B cell (primary cell): ENCODE measurements at regions not wholly inside any gene's neighbourhood (a gene's known extent, or its start where the extent isn't known, plus 50 kb on each side); places are given as distances from the start of the nearest gene placed in this dataset.

Source experiments
- ATAC-seq: fragments of 200-7000 bp; cut with Tn5 transposase; one replicate; pipeline ENCODE4 v1.10.0; 2021; ENCODE audit warnings: low read depth, mild to moderate bottlenecking, moderate number of reproducible peaks, moderate library complexity
- CTCF ChIA-PET: fragments of 350-600 bp; sonication (Branson Sonifier 250); formaldehyde crosslinking; loops from one replicate; lab custom pipeline; 2021; ENCODE audit warnings: antibody characterized with exemption, inconsistent platforms; lab: Charles Lee
- POLR2A ChIA-PET: fragments of 350-600 bp; sonication (Branson Sonifier 250); formaldehyde crosslinking; loops from one replicate; lab custom pipeline; 2021; ENCODE audit warnings: antibody characterized with exemption; lab: Charles Lee
- DNase-seq: peaks from one replicate; pipeline ENCODE4 v3.0.0; 2013
- H2AFZ ChIP-seq: 2 replicates; pipeline ENCODE4 v1.6.1; 2012; ENCODE audit warnings: mild to moderate bottlenecking, low read depth, low read length; ENCODE audit not compliant: insufficient read depth, poor library complexity, severe bottlenecking
- H3K27ac ChIP-seq, 2 donors: 1 replicate in 1 of 2; 2 replicates in 1 of 2; pipeline ENCODE4 v1.5.1; 2012 to 2013; ENCODE audit warnings: low read length in 2 of 2, mild to moderate bottlenecking in 2 of 2, moderate library complexity in 1 of 2
- H3K27me3 ChIP-seq, 4 experiments: fragments of 200-600 bp in 1 of 4; sonication (generic) in 1 of 4; replicated peaks in 1 of 4; 1 replicate in 2 of 4; 2 replicates in 2 of 4; pipeline versions ENCODE4 v1.6.1 to v1.7.0; 2013 to 2016; ENCODE audit warnings: low read length in 3 of 4, mild to moderate bottlenecking in 2 of 4, mixed read lengths in 1 of 4, moderate library complexity in 1 of 4; ENCODE audit not compliant: insufficient read depth in 4 of 4, control insufficient read depth in 3 of 4; ENCODE audit errors: control extremely low read depth in 1 of 4
- H3K36me3 ChIP-seq, 2 experiments: replicated peaks in 1 of 2; 1 replicate in 1 of 2; 2 replicates in 1 of 2; pipeline versions ENCODE4 v1.6.1 to v1.7.1; 2013; ENCODE audit warnings: low read length in 1 of 2; ENCODE audit not compliant: insufficient read depth in 2 of 2, control insufficient read depth in 1 of 2; ENCODE audit errors: control extremely low read depth in 1 of 2, extremely low read depth in 1 of 2
- H3K4me1 ChIP-seq, 2 donors: fragments of 200-600 bp in 1 of 2; sonication (generic) in 1 of 2; 1 replicate in 1 of 2; 2 replicates in 1 of 2; pipeline versions ENCODE4 v1.5.1 to v1.6.1; 2013 to 2017; ENCODE audit warnings: low read length in 2 of 2; ENCODE audit not compliant: control insufficient read depth in 2 of 2, insufficient read depth in 2 of 2
- H3K4me2 ChIP-seq: replicated peaks from 2 replicates; pipeline ENCODE3; 2012; ENCODE audit warnings: mild to moderate bottlenecking, low read depth, low read length; ENCODE audit not compliant: poor library complexity, severe bottlenecking
- H3K4me3 ChIP-seq, 5 experiments: fragments of 200-600 bp in 1 of 5; sonication (generic) in 1 of 5; 1 replicate in 3 of 5; 2 replicates in 2 of 5; pipeline versions ENCODE4 v1.5.1 to v1.7.0; 2011 to 2016; ENCODE audit warnings: low read length in 4 of 5, mild to moderate bottlenecking in 4 of 5, low read depth in 2 of 5, control low read depth in 1 of 5, moderate library complexity in 1 of 5; ENCODE audit not compliant: insufficient read depth in 1 of 5; ENCODE audit errors: control extremely low read depth in 1 of 5, extremely low read depth in 1 of 5
- H3K79me2 ChIP-seq: fragments of 200-600 bp; sonication (generic); one replicate; pipeline ENCODE4 v1.6.0; 2016; ENCODE audit warnings: low read length; ENCODE audit not compliant: control insufficient read depth, insufficient read depth
- H3K9ac ChIP-seq: fragments of 200-600 bp; sonication (generic); 2 replicates; pipeline ENCODE4 v1.6.1; 2017; ENCODE audit warnings: mild to moderate bottlenecking, low read length, moderate library complexity
- H3K9me3 ChIP-seq, 3 donors: one replicate each; pipeline versions ENCODE4 v1.6.1 to v1.7.1; 2013; ENCODE audit warnings: low read length in 2 of 3; ENCODE audit not compliant: control insufficient read depth in 2 of 3, insufficient read depth in 1 of 3; ENCODE audit errors: control extremely low read depth in 1 of 3
- H4K20me1 ChIP-seq: 2 replicates; pipeline ENCODE4 v1.6.0; 2012; ENCODE audit warnings: mild to moderate bottlenecking, low read length; ENCODE audit not compliant: insufficient read depth, control insufficient read depth, poor library complexity, severe bottlenecking
- H3K27ac Mint-ChIP-seq: one replicate; pipeline ENCODE4 v1.8.0; 2021; ENCODE audit warnings: mixed read lengths
- H3K27me3 Mint-ChIP-seq: one replicate; pipeline ENCODE4 v1.8.0; 2021; ENCODE audit warnings: mixed read lengths
- H3K4me1 Mint-ChIP-seq: one replicate; pipeline ENCODE4 v1.8.0; 2021; ENCODE audit warnings: mixed read lengths
- H3K4me3 Mint-ChIP-seq: one replicate; pipeline ENCODE4 v1.8.0; 2021; ENCODE audit warnings: mixed read lengths
- H3K9me3 Mint-ChIP-seq: one replicate; pipeline ENCODE4 v1.8.0; 2022; ENCODE audit warnings: mixed read lengths; ENCODE audit not compliant: insufficient read depth
- EZH2 ChIP-seq: IDR thresholded peaks from 2 replicates; pipeline ENCODE4 v1.6.1; 2012; ENCODE audit warnings: borderline replicate concordance, low read depth, mild to moderate bottlenecking, moderate library complexity, low read length; ENCODE audit not compliant: insufficient read depth, poor library complexity, severe bottlenecking
- WGBS: methylation state at CpG from one replicate; pipeline ENCODE4 v1.1.5; 2013; ENCODE audit warnings: missing lambda C conversion rate; ENCODE audit not compliant: insufficient coverage; 5-methylcytosine and 5-hydroxymethylcytosine counted together
- intact Hi-C: fragments of 100-400 bp; cut with micrococcal nuclease; formaldehyde crosslinking; loops from one replicate; pipeline ENCODE4 v1.10.0; 2022
- TF ChIP-seq, protein P1 (sequence below): fragments of 200-600 bp; IDR thresholded peaks from one replicate; pipeline ENCODE4 v1.8.0; 2022; ENCODE audit warnings: antibody characterized with exemption, mild to moderate bottlenecking

DNA sequence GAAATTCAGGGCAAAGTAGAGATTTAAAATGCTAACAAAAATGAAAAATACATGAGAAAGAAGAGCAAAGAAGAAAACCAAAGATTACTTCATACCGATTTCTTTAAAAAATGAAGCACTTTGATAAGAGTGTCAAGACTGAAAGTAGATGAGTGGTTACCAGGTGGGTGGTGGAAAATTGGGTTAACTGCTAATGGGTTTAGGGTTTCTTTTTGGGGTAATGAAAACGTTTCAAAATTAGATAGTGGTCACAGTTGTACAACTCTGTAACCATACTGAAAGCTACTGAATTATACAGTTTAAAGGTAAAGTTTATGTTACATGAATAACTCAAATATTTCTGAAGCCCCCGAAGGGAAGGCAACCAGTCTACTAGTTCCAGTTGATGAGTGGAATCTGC lies 179.4 kb downstream of the NDFIP2 start:
- Mint-ChIP-seq H3K4me1 (no peaks in the 10 kb centered on the region), H3K27ac (no peak overlapping the region), H3K9me3 (no peaks in the 10 kb centered on the region), H3K27me3 (peaks cover 9% of the 10 kb centered on the region), H3K4me3 (no peak overlapping the region)
- Histone ChIP-seq H3K27ac (no peak overlapping the region), H3K4me1 (no peaks in the 10 kb centered on the region), H2AFZ (no peak overlapping the region), H4K20me1 (no peaks in the 10 kb centered on the region), H3K79me2 (no peaks in the 10 kb centered on the region), H3K9me3 (no peaks in the 10 kb centered on the region), H3K27me3 (no peaks in the 10 kb centered on the region), H3K9ac (no peak overlapping the region), H3K36me3 (no peaks in the 10 kb centered on the region), H3K4me3 (no peak overlapping the region), H3K4me2 (no peak overlapping the region)
- WGBS = no CpG with 5 or more reads among the region's 3 CpGs
- ChIA-PET POLR2A (no interaction called here), CTCF (interaction anchor here (0.7 to 0.9 kb wide), 2 partner anchors 19 to 1314 kb away, joined by 3 read pairs; no protein-coding TSS in a partner anchor)
- intact Hi-C loops = no loop called here
- no peak for TF ChIP-seq EZH2
- TF ChIP-seq, protein P1, sequence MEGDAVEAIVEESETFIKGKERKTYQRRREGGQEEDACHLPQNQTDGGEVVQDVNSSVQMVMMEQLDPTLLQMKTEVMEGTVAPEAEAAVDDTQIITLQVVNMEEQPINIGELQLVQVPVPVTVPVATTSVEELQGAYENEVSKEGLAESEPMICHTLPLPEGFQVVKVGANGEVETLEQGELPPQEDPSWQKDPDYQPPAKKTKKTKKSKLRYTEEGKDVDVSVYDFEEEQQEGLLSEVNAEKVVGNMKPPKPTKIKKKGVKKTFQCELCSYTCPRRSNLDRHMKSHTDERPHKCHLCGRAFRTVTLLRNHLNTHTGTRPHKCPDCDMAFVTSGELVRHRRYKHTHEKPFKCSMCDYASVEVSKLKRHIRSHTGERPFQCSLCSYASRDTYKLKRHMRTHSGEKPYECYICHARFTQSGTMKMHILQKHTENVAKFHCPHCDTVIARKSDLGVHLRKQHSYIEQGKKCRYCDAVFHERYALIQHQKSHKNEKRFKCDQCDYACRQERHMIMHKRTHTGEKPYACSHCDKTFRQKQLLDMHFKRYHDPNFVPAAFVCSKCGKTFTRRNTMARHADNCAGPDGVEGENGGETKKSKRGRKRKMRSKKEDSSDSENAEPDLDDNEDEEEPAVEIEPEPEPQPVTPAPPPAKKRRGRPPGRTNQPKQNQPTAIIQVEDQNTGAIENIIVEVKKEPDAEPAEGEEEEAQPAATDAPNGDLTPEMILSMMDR = no peak
- no peak for ATAC-seq
- no peak for DNase-seq

DNA sequence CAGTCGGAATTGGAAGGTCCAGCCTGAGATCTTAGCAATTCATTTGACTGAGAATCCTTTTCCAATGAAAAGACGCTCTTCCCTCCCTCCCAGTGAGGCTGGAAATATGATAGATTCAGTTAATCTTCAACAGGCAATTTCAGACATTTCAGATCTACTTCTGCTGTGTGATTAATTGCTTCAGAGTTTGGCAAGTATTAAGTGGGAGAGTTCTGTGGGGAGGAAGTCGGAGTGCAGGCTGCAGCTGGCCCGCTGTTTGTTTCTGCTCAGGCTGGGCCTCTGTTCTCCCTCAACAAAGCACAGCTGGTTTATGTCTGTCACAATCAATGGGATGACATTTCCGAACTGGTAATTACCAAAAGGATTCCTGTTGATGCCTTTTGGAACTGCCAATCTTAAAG lies 178.2 kb downstream of the NDFIP2 start:
- Histone ChIP-seq H3K9ac (no peak overlapping the region), H3K4me3 (no peak overlapping the region), H3K9me3 (no peaks in the 10 kb centered on the region), H4K20me1 (no peaks in the 10 kb centered on the region), H3K27me3 (no peaks in the 10 kb centered on the region), H3K4me1 (no peaks in the 10 kb centered on the region), H3K27ac (no peak overlapping the region), H3K36me3 (no peaks in the 10 kb centered on the region), H2AFZ (no peak overlapping the region), H3K4me2 (no peak overlapping the region), H3K79me2 (no peaks in the 10 kb centered on the region)
- CTCF ChIA-PET = no interaction called here
- DNase-seq (no peak), ATAC-seq (no peak)
- POLR2A ChIA-PET = no interaction called here
- no peaks in the 10 kb centered on the region for H3K9me3 Mint-ChIP-seq
- H3K4me3 Mint-ChIP-seq = no peak overlapping the region
- intact Hi-C loops = no loop called here
- H3K4me1 Mint-ChIP-seq = no peaks in the 10 kb centered on the region
- TF ChIP-seq, protein P1 = no peak
- no peak for TF ChIP-seq EZH2
- WGBS = 100% methylated on average over 1 of the region's 5 CpGs
- H3K27ac Mint-ChIP-seq = no peak overlapping the region
- peaks cover 9% of the 10 kb centered on the region for H3K27me3 Mint-ChIP-seq
